CD4-positive, CD25-positive, alpha-beta regulatory T cell (primary cell): ENCODE measurements at regions not wholly inside any gene's neighbourhood (a gene's known extent, or its start where the extent isn't known, plus 50 kb on each side); places are given as distances from the start of the nearest gene placed in this dataset.

Source experiments
- ATAC-seq, 2 donors: fragments of 150-1000 bp; cut with Tn5 transposase; one replicate each; pipeline ENCODE4 v1.10.0; 2021; ENCODE audit warnings: low read depth in 2 of 2, moderate number of reproducible peaks in 2 of 2, moderate library complexity in 1 of 2
- DNase-seq, 3 donors: peaks; one replicate each; pipeline versions ENCODE4 v3.0.0 to v3.0.0-alpha.2; 2012 to 2022; ENCODE audit warnings: mixed read lengths in 1 of 3
- H3K27ac ChIP-seq: one replicate; pipeline ENCODE4 v1.7.0; 2013; ENCODE audit warnings: mild to moderate bottlenecking, low read length; ENCODE audit not compliant: insufficient read depth, poor library complexity, severe bottlenecking
- H3K27me3 ChIP-seq: one replicate; pipeline ENCODE4 v1.7.0; 2013; ENCODE audit warnings: low read length; ENCODE audit not compliant: control insufficient read depth, insufficient read depth
- H3K36me3 ChIP-seq: one replicate; pipeline ENCODE4 v1.7.0; 2013; ENCODE audit warnings: mild to moderate bottlenecking, low read length, moderate library complexity; ENCODE audit not compliant: control insufficient read depth, insufficient read depth
- H3K4me1 ChIP-seq: 2 replicates; pipeline ENCODE4 v1.7.0; 2013; ENCODE audit warnings: mild to moderate bottlenecking, low read length; ENCODE audit not compliant: insufficient read depth, control insufficient read depth, poor library complexity, severe bottlenecking
- H3K4me3 ChIP-seq: one replicate; pipeline ENCODE4 v1.7.0; 2013; ENCODE audit warnings: low read depth, mild to moderate bottlenecking, low read length, moderate library complexity
- H3K9me3 ChIP-seq, 2 experiments: 1 replicate in 1 of 2; 2 replicates in 1 of 2; pipeline ENCODE4 v1.7.0; 2013; ENCODE audit warnings: low read length in 2 of 2, mild to moderate bottlenecking in 1 of 2, moderate library complexity in 1 of 2; ENCODE audit not compliant: control insufficient read depth in 2 of 2
- H3K27ac Mint-ChIP-seq, 3 donors: one replicate each; pipeline ENCODE4 v1.8.0; 2020 to 2022; ENCODE audit warnings: mild to moderate bottlenecking in 3 of 3, mixed read lengths in 3 of 3, moderate library complexity in 2 of 3
- H3K27me3 Mint-ChIP-seq: one replicate; pipeline ENCODE4 v1.8.0; 2022; ENCODE audit warnings: mild to moderate bottlenecking, mixed read lengths
- H3K36me3 Mint-ChIP-seq: one replicate; pipeline ENCODE4 v1.8.0; 2020; ENCODE audit warnings: mixed read lengths
- H3K4me1 Mint-ChIP-seq, 4 donors: one replicate each; pipeline ENCODE4 v1.8.0; 2020 to 2022; ENCODE audit warnings: mixed read lengths in 4 of 4, mild to moderate bottlenecking in 1 of 4
- H3K4me3 Mint-ChIP-seq, 4 donors: one replicate each; pipeline ENCODE4 v1.8.0; 2020 to 2022; ENCODE audit warnings: mild to moderate bottlenecking in 4 of 4, mixed read lengths in 4 of 4, moderate library complexity in 3 of 4
- H3K9me3 Mint-ChIP-seq, 7 donors: one replicate each; pipeline ENCODE4 v1.8.0; 2020 to 2022; ENCODE audit warnings: mixed read lengths in 7 of 7, mild to moderate bottlenecking in 3 of 7, moderate library complexity in 2 of 7

GRCh38 chr17:12505866-12506265 is 159.8 kb upstream of the MYOCD start:
- H3K4me3 Mint-ChIP-seq, result no peak overlapping the region
- H3K9me3 Mint-ChIP-seq, result peaks cover 0 to 7% (median 3%) of the 10 kb centered on the region in 7 donors
- H3K4me1 Mint-ChIP-seq, result no peaks in the 10 kb centered on the region
- Histone ChIP-seq H3K27ac (no peak overlapping the region), H3K4me1 (no peaks in the 10 kb centered on the region), H3K9me3 (no peaks in the 10 kb centered on the region), H3K27me3 (no peaks in the 10 kb centered on the region), H3K36me3 (no peaks in the 10 kb centered on the region), H3K4me3 (no peak overlapping the region)
- H3K27me3 Mint-ChIP-seq, result no peaks in the 10 kb centered on the region
- H3K36me3 Mint-ChIP-seq, result no peaks in the 10 kb centered on the region
- no peak for ATAC-seq
- H3K27ac Mint-ChIP-seq, result no peak overlapping the region
- no peak for DNase-seq

GRCh38 chr17:12507026-12507595 is 158.6 kb upstream of the MYOCD start:
- no peak overlapping the region for H3K27ac ChIP-seq
- H3K36me3 Mint-ChIP-seq, result no peaks in the 10 kb centered on the region
- H3K9me3 Mint-ChIP-seq, result peaks cover 0 to 7% (median 3%) of the 10 kb centered on the region in 7 donors
- no peaks in the 10 kb centered on the region for H3K36me3 ChIP-seq
- DNase-seq (no peak), ATAC-seq (no peak)
- no peak overlapping the region for H3K4me3 ChIP-seq
- H3K27ac Mint-ChIP-seq, result no peak overlapping the region
- H3K4me1 ChIP-seq, result no peaks in the 10 kb centered on the region
- H3K9me3 ChIP-seq, result no peaks in the 10 kb centered on the region
- H3K27me3 Mint-ChIP-seq, result no peaks in the 10 kb centered on the region
- H3K27me3 ChIP-seq, result no peaks in the 10 kb centered on the region
- H3K4me3 Mint-ChIP-seq, result no peak overlapping the region
- H3K4me1 Mint-ChIP-seq, result no peaks in the 10 kb centered on the region

- no peaks in the 10 kb centered on the region for H3K27me3 Mint-ChIP-seq
- no peaks in the 10 kb centered on the region for H3K36me3 Mint-ChIP-seq
- Histone ChIP-seq H3K9me3 (no peaks in the 10 kb centered on the region), H3K27me3 (no peaks in the 10 kb centered on the region), H3K36me3 (no peaks in the 10 kb centered on the region), H3K27ac (no peak overlapping the region), H3K4me3 (no peak overlapping the region), H3K4me1 (no peaks in the 10 kb centered on the region)
- no peak overlapping the region for H3K4me3 Mint-ChIP-seq
- H3K4me1 Mint-ChIP-seq, result no peaks in the 10 kb centered on the region
- no peak overlapping the region for H3K27ac Mint-ChIP-seq
- ATAC-seq, result no peak
- no peak for DNase-seq
- H3K9me3 Mint-ChIP-seq, result peaks cover 0 to 5% (median 3%) of the 10 kb centered on the region in 7 donors
Observed at GRCh38 chr17:12509801-12510200, 155.9 kb upstream of the MYOCD start.

- DNase-seq (no peak), ATAC-seq (no peak)
- H3K4me3 Mint-ChIP-seq, result no peak overlapping the region
- Histone ChIP-seq H3K27ac (no peak overlapping the region), H3K36me3 (no peaks in the 10 kb centered on the region), H3K4me3 (no peak overlapping the region), H3K9me3 (no peaks in the 10 kb centered on the region), H3K27me3 (no peaks in the 10 kb centered on the region), H3K4me1 (no peaks in the 10 kb centered on the region)
- H3K9me3 Mint-ChIP-seq, result peaks cover 0 to 5% (median 3%) of the 10 kb centered on the region in 7 donors
- H3K36me3 Mint-ChIP-seq, result no peaks in the 10 kb centered on the region
- no peaks in the 10 kb centered on the region for H3K4me1 Mint-ChIP-seq
- H3K27ac Mint-ChIP-seq, result no peak overlapping the region
- peaks cover under 1% of the 10 kb centered on the region for H3K27me3 Mint-ChIP-seq
Observed at GRCh38 chr17:12510535-12510934, 155.2 kb upstream of the MYOCD start.

- Mint-ChIP-seq H3K4me1 (no peaks in the 10 kb centered on the region), H3K36me3 (no peaks in the 10 kb centered on the region), H3K27ac (no peak overlapping the region), H3K4me3 (no peak overlapping the region), H3K9me3 (peaks cover 0 to 5% (median 3%) of the 10 kb centered on the region in 7 donors), H3K27me3 (peaks cover 5% of the 10 kb centered on the region)
- H3K4me1 ChIP-seq, result no peaks in the 10 kb centered on the region
- no peak overlapping the region for H3K4me3 ChIP-seq
- ATAC-seq, result no peak
- H3K36me3 ChIP-seq, result no peaks in the 10 kb centered on the region
- DNase-seq, result no peak
- H3K9me3 ChIP-seq, result no peaks in the 10 kb centered on the region
- H3K27me3 ChIP-seq, result no peaks in the 10 kb centered on the region
- H3K27ac ChIP-seq, result no peak overlapping the region
Observed at GRCh38 chr17:12512694-12513355, 152.9 kb upstream of the MYOCD start.

GRCh38 chr17:12514596-12514995 is 151.1 kb upstream of the MYOCD start:
- ATAC-seq, result no peak
- Mint-ChIP-seq H3K27ac (no peak overlapping the region), H3K27me3 (peaks cover 5% of the 10 kb centered on the region), H3K4me1 (no peaks in the 10 kb centered on the region), H3K4me3 (no peak overlapping the region), H3K9me3 (peaks cover 0 to 5% (median 0%) of the 10 kb centered on the region in 7 donors), H3K36me3 (no peaks in the 10 kb centered on the region)
- Histone ChIP-seq H3K9me3 (no peaks in the 10 kb centered on the region), H3K36me3 (no peaks in the 10 kb centered on the region), H3K27me3 (no peaks in the 10 kb centered on the region), H3K4me1 (no peaks in the 10 kb centered on the region), H3K4me3 (no peak overlapping the region), H3K27ac (no peak overlapping the region)
- no peak for DNase-seq

- H3K4me3 Mint-ChIP-seq, result no peak overlapping the region
- ATAC-seq (no peak), DNase-seq (no peak)
- Histone ChIP-seq H3K27me3 (no peaks in the 10 kb centered on the region), H3K9me3 (no peaks in the 10 kb centered on the region), H3K4me3 (no peak overlapping the region), H3K36me3 (no peaks in the 10 kb centered on the region), H3K27ac (no peak overlapping the region), H3K4me1 (no peaks in the 10 kb centered on the region)
- no peaks in the 10 kb centered on the region for H3K36me3 Mint-ChIP-seq
- H3K27ac Mint-ChIP-seq, result no peak overlapping the region
- no peaks in the 10 kb centered on the region for H3K4me1 Mint-ChIP-seq
- peaks cover 0 to 10% (median 4%) of the 10 kb centered on the region in 7 donors for H3K9me3 Mint-ChIP-seq
- peaks cover 9% of the 10 kb centered on the region for H3K27me3 Mint-ChIP-seq
Observed at GRCh38 chr17:12519956-12520594, 145.6 kb upstream of the MYOCD start.

GRCh38 chr17:12521416-12521815 is 144.3 kb upstream of the MYOCD start:
- H3K27ac ChIP-seq, result no peak overlapping the region
- no peak overlapping the region for H3K27ac Mint-ChIP-seq
- DNase-seq (no peak), ATAC-seq (no peak)
- no peaks in the 10 kb centered on the region for H3K36me3 ChIP-seq
- H3K36me3 Mint-ChIP-seq, result no peaks in the 10 kb centered on the region
- H3K4me3 Mint-ChIP-seq, result no peak overlapping the region
- H3K27me3 ChIP-seq, result no peaks in the 10 kb centered on the region
- peaks cover 4% of the 10 kb centered on the region for H3K27me3 Mint-ChIP-seq
- no peaks in the 10 kb centered on the region for H3K9me3 ChIP-seq
- H3K4me1 ChIP-seq, result no peaks in the 10 kb centered on the region
- no peak overlapping the region for H3K4me3 ChIP-seq
- H3K9me3 Mint-ChIP-seq, result peaks cover 0 to 10% (median 4%) of the 10 kb centered on the region in 7 donors
- H3K4me1 Mint-ChIP-seq, result no peaks in the 10 kb centered on the region
